Neural cell (in vitro differentiated cells): ENCODE measurements at regions not wholly inside any gene's neighbourhood (a gene's known extent, or its start where the extent isn't known, plus 50 kb on each side); places are given as distances from the start of the nearest gene placed in this dataset.

Experiments
- H2AFZ ChIP-seq: fragments of 200-600, 300-800 bp; sonication (generic), shearing (Covaris generic); 2 replicates; pipeline ENCODE4 v1.6.0; 2014; ENCODE audit warnings: low read depth, mild to moderate bottlenecking, antibody characterized with exemption, low read length, moderate library complexity
- H3F3A ChIP-seq: fragments of 200-600 bp; shearing (Covaris generic); 2 replicates; pipeline ENCODE4 v1.6.1; 2016; ENCODE audit warnings: mild to moderate bottlenecking, moderate library complexity, mixed read lengths, antibody characterized with exemption, low read length; ENCODE audit not compliant: insufficient read depth, poor library complexity, severe bottlenecking
- H3K27ac ChIP-seq: fragments of 200-600, 300-800 bp; sonication (generic), shearing (Covaris generic); 2 replicates; pipeline ENCODE4 v1.5.1; 2014; ENCODE audit warnings: mild to moderate bottlenecking, low read length, moderate library complexity
- H3K27me3 ChIP-seq: fragments of 300-800, 200-600 bp; sonication (generic), shearing (Covaris generic); 2 replicates; pipeline ENCODE4 v1.6.0; 2014; ENCODE audit warnings: mild to moderate bottlenecking, low read depth, low read length, moderate library complexity; ENCODE audit not compliant: insufficient read depth
- H3K36me3 ChIP-seq: fragments of 300-800, 200-600 bp; sonication (generic), shearing (Covaris generic); 2 replicates; pipeline ENCODE4 v1.5.1; 2014; ENCODE audit warnings: mild to moderate bottlenecking, antibody characterized with exemption, low read length, moderate library complexity; ENCODE audit not compliant: insufficient read depth
- H3K4me2 ChIP-seq: fragments of 300-800, 200-600 bp; sonication (generic), shearing (Covaris generic); 2 replicates; pipeline ENCODE4 v1.6.0; 2014; ENCODE audit warnings: mild to moderate bottlenecking, low read length
- H3K4me3 ChIP-seq: fragments of 300-800, 200-600 bp; sonication (generic), shearing (Covaris generic); 2 replicates; pipeline ENCODE4 v1.5.1; 2014; ENCODE audit warnings: mild to moderate bottlenecking, low read length, moderate library complexity
- H3K79me2 ChIP-seq: fragments of 200-600 bp; shearing (Covaris generic); replicated peaks from 2 replicates; pipeline ENCODE4 v1.6.0; 2014; ENCODE audit warnings: mild to moderate bottlenecking, low read length, moderate library complexity; ENCODE audit not compliant: insufficient read depth
- H3K9ac ChIP-seq: fragments of 300-800, 200-600 bp; sonication (generic), shearing (Covaris generic); 2 replicates; pipeline ENCODE4 v1.6.1; 2016; ENCODE audit warnings: mild to moderate bottlenecking, low read length, mixed read lengths
- H3K9me2 ChIP-seq: fragments of 200-600 bp; shearing (Covaris generic); 2 replicates; pipeline ENCODE4 v1.6.1; 2016; ENCODE audit warnings: mild to moderate bottlenecking, low read length, mixed read lengths; ENCODE audit not compliant: insufficient read depth
- H3K9me3 ChIP-seq: fragments of 200-600, 300-800 bp; sonication (generic), shearing (Covaris generic); 2 replicates; pipeline ENCODE4 v1.6.1; 2016; ENCODE audit warnings: mild to moderate bottlenecking, mixed run types, low read length, moderate library complexity, mixed read lengths
- H4K20me1 ChIP-seq: fragments of 200-600 bp; shearing (Covaris generic); 2 replicates; pipeline ENCODE4 v1.6.1; 2016; ENCODE audit warnings: mild to moderate bottlenecking, mixed run types; ENCODE audit not compliant: insufficient read depth
- CTCF ChIP-seq: fragments of 450-650 bp; IDR thresholded peaks from 2 replicates; pipeline ENCODE4 v1.5.1; 2014; ENCODE audit warnings: antibody characterized with exemption, mild to moderate bottlenecking, moderate library complexity; ENCODE audit not compliant: poor library complexity, severe bottlenecking
- EP300 ChIP-seq: fragments of 450-650 bp; conservative IDR thresholded peaks from 2 replicates; pipeline ENCODE4 v1.6.1; 2014; ENCODE audit warnings: antibody characterized with exemption, mild to moderate bottlenecking, moderate library complexity; ENCODE audit not compliant: poor library complexity, severe bottlenecking
- EZH2 ChIP-seq: fragments of 200-600, 300-800 bp; shearing (Covaris generic), sonication (generic); IDR thresholded peaks from 2 replicates; pipeline ENCODE4 v1.6.1; 2014; ENCODE audit warnings: antibody characterized with exemption, low read length, borderline replicate concordance, mild to moderate bottlenecking; ENCODE audit not compliant: insufficient read depth, poor library complexity, severe bottlenecking
- MXI1 ChIP-seq: fragments of 450-650 bp; conservative IDR thresholded peaks from 2 replicates; pipeline ENCODE4 v1.6.1; 2014; ENCODE audit warnings: antibody characterized with exemption, mild to moderate bottlenecking; ENCODE audit not compliant: poor library complexity, severe bottlenecking
- POLR2AphosphoS5 ChIP-seq: IDR thresholded peaks from 2 replicates; pipeline ENCODE4 v1.6.1; 2012
- RAD21 ChIP-seq: fragments of 450-650 bp; conservative IDR thresholded peaks from 2 replicates; pipeline ENCODE4 v1.6.1; 2014; ENCODE audit warnings: antibody characterized with exemption, mild to moderate bottlenecking, moderate library complexity
- REST ChIP-seq: IDR thresholded peaks from 2 replicates; pipeline ENCODE4 v1.6.1; 2012; ENCODE audit warnings: borderline replicate concordance
- SMC3 ChIP-seq: fragments of 450-650 bp; conservative IDR thresholded peaks from 2 replicates; pipeline ENCODE4 v1.6.1; 2014; ENCODE audit warnings: antibody characterized with exemption, mild to moderate bottlenecking, moderate library complexity; ENCODE audit not compliant: poor library complexity
- TAF1 ChIP-seq: IDR thresholded peaks from 2 replicates; pipeline ENCODE4 v1.6.1; 2012; ENCODE audit warnings: low read depth

- Histone ChIP-seq H3K4me3 (no peak overlapping the region), H3F3A (no peaks in the 10 kb centered on the region), H3K9me2 (no peaks in the 10 kb centered on the region), H3K36me3 (no peaks in the 10 kb centered on the region), H3K27ac (no peak overlapping the region), H4K20me1 (no peaks in the 10 kb centered on the region), H3K9me3 (no peaks in the 10 kb centered on the region), H3K4me2 (no peak overlapping the region), H3K9ac (no peak overlapping the region), H2AFZ (no peak overlapping the region), H3K79me2 (no peaks in the 10 kb centered on the region), H3K27me3 (no peaks in the 10 kb centered on the region)
- TF ChIP-seq EZH2 (no peak), POLR2AphosphoS5 (no peak), MXI1 (no peak), EP300 (no peak), REST (no peak), CTCF (no peak), RAD21 (no peak), TAF1 (no peak), SMC3 (no peak)
Observed at GRCh38 chr15:95307115-95307514, 1023.4 kb upstream of the NR2F2 start.

- Histone ChIP-seq H3K4me2 (no peak overlapping the region), H3K9me2 (no peaks in the 10 kb centered on the region), H3K79me2 (no peaks in the 10 kb centered on the region), H4K20me1 (no peaks in the 10 kb centered on the region), H3K27ac (no peak overlapping the region), H3K36me3 (no peaks in the 10 kb centered on the region), H3K9me3 (no peaks in the 10 kb centered on the region), H3K9ac (no peak overlapping the region), H3F3A (no peaks in the 10 kb centered on the region), H2AFZ (no peak overlapping the region), H3K27me3 (no peaks in the 10 kb centered on the region), H3K4me3 (no peak overlapping the region)
- TF ChIP-seq REST = no peak
- TF ChIP-seq EZH2 = no peak
- no peak for TF ChIP-seq MXI1
- TF ChIP-seq SMC3 = no peak
- no peak for TF ChIP-seq CTCF
- TF ChIP-seq RAD21 = no peak
- TF ChIP-seq POLR2AphosphoS5 = no peak
- TF ChIP-seq EP300 = no peak
- no peak for TF ChIP-seq TAF1
Observed at GRCh38 chr15:95319242-95319641, 1011.3 kb upstream of the NR2F2 start.
